ENCODE measurements at regions not wholly inside any gene's neighbourhood (a gene's known extent, or its start where the extent isn't known, plus 50 kb on each side); places are given as distances from the start of the nearest gene placed in this dataset.

- TF ChIP-seq, protein P1, sequence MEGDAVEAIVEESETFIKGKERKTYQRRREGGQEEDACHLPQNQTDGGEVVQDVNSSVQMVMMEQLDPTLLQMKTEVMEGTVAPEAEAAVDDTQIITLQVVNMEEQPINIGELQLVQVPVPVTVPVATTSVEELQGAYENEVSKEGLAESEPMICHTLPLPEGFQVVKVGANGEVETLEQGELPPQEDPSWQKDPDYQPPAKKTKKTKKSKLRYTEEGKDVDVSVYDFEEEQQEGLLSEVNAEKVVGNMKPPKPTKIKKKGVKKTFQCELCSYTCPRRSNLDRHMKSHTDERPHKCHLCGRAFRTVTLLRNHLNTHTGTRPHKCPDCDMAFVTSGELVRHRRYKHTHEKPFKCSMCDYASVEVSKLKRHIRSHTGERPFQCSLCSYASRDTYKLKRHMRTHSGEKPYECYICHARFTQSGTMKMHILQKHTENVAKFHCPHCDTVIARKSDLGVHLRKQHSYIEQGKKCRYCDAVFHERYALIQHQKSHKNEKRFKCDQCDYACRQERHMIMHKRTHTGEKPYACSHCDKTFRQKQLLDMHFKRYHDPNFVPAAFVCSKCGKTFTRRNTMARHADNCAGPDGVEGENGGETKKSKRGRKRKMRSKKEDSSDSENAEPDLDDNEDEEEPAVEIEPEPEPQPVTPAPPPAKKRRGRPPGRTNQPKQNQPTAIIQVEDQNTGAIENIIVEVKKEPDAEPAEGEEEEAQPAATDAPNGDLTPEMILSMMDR (IDR thresholded peaks at IDR 0.05; ENCODE audit: low read length), result no peak
- TF ChIP-seq EZH2 (IDR thresholded peaks at IDR 0.05; ENCODE audit: borderline replicate concordance, low read length), result no peak
These were observed 73.8 kb upstream of the TMPRSS2 start for GRCh38 chr21:41581592-41582228.

All from OCI-LY1 (cell line).